ENCODE measurements at regions not wholly inside any gene's neighbourhood (a gene's known extent, or its start where the extent isn't known, plus 50 kb on each side); places are given as distances from the start of the nearest gene placed in this dataset.

DNA sequence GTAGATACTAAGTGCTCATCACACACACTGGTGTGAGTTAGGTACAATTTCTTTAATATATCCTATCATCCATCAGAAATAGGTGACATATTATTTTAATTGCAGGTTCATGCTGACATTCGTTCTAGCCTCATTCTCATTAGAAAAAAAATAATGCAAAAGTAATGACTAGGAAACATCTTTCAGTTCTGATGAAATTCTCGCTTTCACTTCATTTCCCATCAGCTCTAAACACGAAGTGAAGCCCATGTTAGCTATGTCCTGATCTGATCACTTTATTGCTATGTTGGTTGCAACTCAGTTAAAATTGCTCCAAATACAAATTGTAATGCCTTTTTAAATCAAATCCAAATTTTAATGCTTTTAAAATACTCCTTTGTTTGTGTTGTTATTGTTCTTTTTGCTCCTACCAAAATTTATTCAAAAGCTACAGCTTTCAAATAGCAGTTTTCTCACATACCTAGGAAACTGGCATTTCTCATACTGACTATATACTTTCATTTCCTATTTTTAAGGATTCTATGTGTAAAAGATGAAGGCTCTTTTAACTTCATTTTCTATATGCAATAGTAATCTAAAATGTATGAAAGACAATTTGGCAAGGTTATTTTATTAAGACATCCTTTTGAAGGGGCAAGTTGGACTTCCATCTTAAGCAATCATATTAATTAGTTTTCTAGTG is 1237.8 kb upstream of the ACO1 start:
- TF ChIP-seq CTCF (conservative IDR thresholded peaks at IDR 0.05) (no peak), ZFX (IDR thresholded peaks at IDR 0.05) (no peak)

Measured in C4-2B (cell line).